H1 (cell line): ENCODE measurements at regions not wholly inside any gene's neighbourhood (a gene's known extent, or its start where the extent isn't known, plus 50 kb on each side); places are given as distances from the start of the nearest gene placed in this dataset.

Experiments
- CTCF ChIA-PET: fragments of 300-600 bp; sonication (Branson Sonifier 250); formaldehyde crosslinking; loops from one replicate; lab custom pipeline; 2021; ENCODE audit not compliant: partially characterized antibody; lab: Charles Lee
- POLR2A ChIA-PET: fragments of 300-600 bp; sonication (Branson Sonifier 250); formaldehyde crosslinking; loops from one replicate; lab custom pipeline; 2021; ENCODE audit warnings: inconsistent platforms; ENCODE audit not compliant: partially characterized antibody; lab: Charles Lee
- DNase-seq, 2 experiments: peaks; one replicate each; pipeline versions ENCODE4 v3.0.0 to v3.0.0-alpha.2; 2010 to 2022; ENCODE audit warnings: low spot score in 2 of 2, low read depth in 1 of 2, mixed read lengths in 1 of 2
- FAIRE-seq: peaks from 2 replicates; lab custom pipeline; 2011; peaks lifted over from hg19 to GRCh38; lab: Jason Lieb, UNC
- H2AFZ ChIP-seq: 2 replicates; pipeline ENCODE4 v1.8.1; 2012; ENCODE audit warnings: low read length, inconsistent platforms
- H2AK5ac ChIP-seq: 2 replicates; pipeline ENCODE4 v1.6.1; 2013; ENCODE audit warnings: low read depth, low read length
- H2BK120ac ChIP-seq: replicated peaks from 2 replicates; pipeline ENCODE3; 2013; ENCODE audit warnings: low read depth, low read length, inconsistent platforms
- H2BK12ac ChIP-seq: 2 replicates; pipeline ENCODE4 v1.6.1; 2013; ENCODE audit warnings: low read depth, low read length
- H2BK15ac ChIP-seq: 2 replicates; pipeline ENCODE4 v1.6.1; 2013; ENCODE audit warnings: low read length
- H2BK20ac ChIP-seq: 2 replicates; pipeline ENCODE4 v1.6.1; 2013; ENCODE audit warnings: low read length
- H2BK5ac ChIP-seq: 2 replicates; pipeline ENCODE4 v1.6.1; 2013; ENCODE audit warnings: low read depth, low read length
- H3K14ac ChIP-seq: 2 replicates; pipeline ENCODE4 v1.6.1; 2013; ENCODE audit warnings: inconsistent platforms; ENCODE audit not compliant: insufficient read length
- H3K18ac ChIP-seq: 2 replicates; pipeline ENCODE4 v1.6.1; 2013; ENCODE audit warnings: low read length; ENCODE audit errors: extremely low read depth
- H3K23ac ChIP-seq: 2 replicates; pipeline ENCODE4 v1.6.1; 2013; ENCODE audit warnings: inconsistent platforms; ENCODE audit not compliant: insufficient read length
- H3K23me2 ChIP-seq: 2 replicates; pipeline ENCODE4 v1.6.1; 2013; ENCODE audit warnings: low read depth, low read length
- H3K27ac ChIP-seq: 2 replicates; pipeline ENCODE4 v1.6.1; 2011; ENCODE audit warnings: low read depth, low read length, inconsistent platforms
- H3K27me3 ChIP-seq, 4 experiments: replicated peaks in 1 of 4; 1 replicate in 1 of 4; 2 replicates in 3 of 4; pipeline versions ENCODE4 v1.6.1 to v1.8.1; 2011 to 2013; ENCODE audit warnings: low read length in 3 of 4, mild to moderate bottlenecking in 3 of 4, inconsistent platforms in 2 of 4, mixed read lengths in 2 of 4, moderate library complexity in 1 of 4; ENCODE audit not compliant: control insufficient read depth in 3 of 4, insufficient read depth in 3 of 4; ENCODE audit errors: extremely low read depth in 1 of 4
- H3K36me3 ChIP-seq, 4 experiments: 2 replicates each; pipeline versions ENCODE4 v1.6.1 to v1.8.1; 2011 to 2013; ENCODE audit warnings: mild to moderate bottlenecking in 4 of 4, low read length in 3 of 4, moderate library complexity in 2 of 4, control low read depth in 1 of 4, inconsistent platforms in 1 of 4; ENCODE audit not compliant: insufficient read depth in 4 of 4, control insufficient read depth in 2 of 4
- H3K4ac ChIP-seq: replicated peaks from 2 replicates; pipeline ENCODE3; 2013; ENCODE audit warnings: low read length, low read depth, mixed read lengths, inconsistent platforms; ENCODE audit not compliant: insufficient read length
- H3K4me1 ChIP-seq, 4 experiments: replicated peaks in 1 of 4; 1 replicate in 1 of 4; 2 replicates in 3 of 4; pipeline versions ENCODE4 v1.6.1 to v1.8.1; 2011 to 2013; ENCODE audit warnings: low read length in 3 of 4, inconsistent platforms in 2 of 4, mixed read lengths in 1 of 4; ENCODE audit not compliant: insufficient read depth in 4 of 4, control insufficient read depth in 3 of 4
- H3K4me2 ChIP-seq, 2 experiments: 2 replicates each; pipeline versions ENCODE4 v1.6.1 to v1.8.1; 2011 to 2013; ENCODE audit warnings: low read depth in 2 of 2, low read length in 2 of 2, control low read depth in 1 of 2, inconsistent platforms in 1 of 2, mild to moderate bottlenecking in 1 of 2; ENCODE audit not compliant: insufficient read depth in 1 of 2
- H3K4me3 ChIP-seq, 4 experiments: fragments of 200-600, 300-600 bp in 1 of 4; sonication (generic), shearing (Covaris generic), sonication (Bioruptor Twin) in 1 of 4; 2 replicates each; pipeline versions ENCODE4 v1.5.1 to v1.8.1; 2011 to 2016; ENCODE audit warnings: low read length in 4 of 4, low read depth in 3 of 4, control low read depth in 2 of 4, inconsistent platforms in 2 of 4, mild to moderate bottlenecking in 2 of 4, mixed read lengths in 1 of 4, moderate library complexity in 1 of 4; ENCODE audit not compliant: insufficient read depth in 2 of 4; ENCODE audit errors: extremely low read depth in 1 of 4
- H3K56ac ChIP-seq: replicated peaks from 2 replicates; pipeline ENCODE3; 2013; ENCODE audit warnings: low read depth, mild to moderate bottlenecking, mixed read lengths, low read length, inconsistent platforms; ENCODE audit not compliant: insufficient read length
- H3K79me1 ChIP-seq: 2 replicates; pipeline ENCODE4 v1.6.1; 2013; ENCODE audit warnings: low read depth, low read length, control low read depth
- H3K79me2 ChIP-seq, 2 experiments: 2 replicates each; pipeline versions ENCODE4 v1.6.1 to v1.8.1; 2012 to 2013; ENCODE audit warnings: low read length in 2 of 2, mild to moderate bottlenecking in 2 of 2, inconsistent platforms in 1 of 2; ENCODE audit not compliant: insufficient read depth in 2 of 2, control insufficient read depth in 1 of 2
- H3K9ac ChIP-seq, 4 experiments: replicated peaks in 1 of 4; 1 replicate in 1 of 4; 2 replicates in 3 of 4; pipeline versions ENCODE4 v1.6.1 to v1.8.1; 2011 to 2013; ENCODE audit warnings: low read depth in 3 of 4, low read length in 3 of 4, control low read depth in 2 of 4, mild to moderate bottlenecking in 2 of 4, moderate library complexity in 2 of 4, inconsistent platforms in 1 of 4; ENCODE audit errors: extremely low read depth in 1 of 4
- H3K9me3 ChIP-seq, 2 experiments: 2 replicates each; pipeline versions ENCODE4 v1.6.1 to v1.8.1; 2012 to 2013; ENCODE audit warnings: mild to moderate bottlenecking in 2 of 2, moderate library complexity in 2 of 2, control low read depth in 1 of 2, inconsistent platforms in 1 of 2, low read depth in 1 of 2, low read length in 1 of 2, mixed read lengths in 1 of 2; ENCODE audit not compliant: insufficient read depth in 2 of 2
- H4K20me1 ChIP-seq, 2 experiments: replicated peaks in 1 of 2; 2 replicates each; pipeline versions ENCODE3 to v1.8.1; 2011 to 2013; ENCODE audit warnings: inconsistent platforms in 2 of 2, low read length in 2 of 2, mild to moderate bottlenecking in 1 of 2; ENCODE audit not compliant: insufficient read depth in 2 of 2, control insufficient read depth in 1 of 2
- H4K5ac ChIP-seq: 2 replicates; pipeline ENCODE4 v1.6.1; 2013; ENCODE audit warnings: low read length, low read depth, mixed read lengths, inconsistent platforms; ENCODE audit not compliant: insufficient read length
- H4K8ac ChIP-seq: 2 replicates; pipeline ENCODE4 v1.8.0; 2013; ENCODE audit warnings: mild to moderate bottlenecking, moderate library complexity, low read length, inconsistent platforms; ENCODE audit not compliant: insufficient read depth; ENCODE audit errors: extremely low read depth
- H4K91ac ChIP-seq: replicated peaks from 2 replicates; pipeline ENCODE3; 2013; ENCODE audit warnings: low read length, mixed read lengths, inconsistent platforms; ENCODE audit not compliant: insufficient read length
- CEBPB ChIP-seq: IDR thresholded peaks from 2 replicates; pipeline ENCODE4 v1.6.1; 2012; ENCODE audit warnings: low read depth, low read length
- NRF1 ChIP-seq: IDR thresholded peaks from 2 replicates; pipeline ENCODE4 v1.6.1; 2011; ENCODE audit warnings: mild to moderate bottlenecking, low read depth, low read length, improper control_type of control experiment
- SIN3A ChIP-seq, 2 experiments: IDR thresholded peaks in 1 of 2; conservative IDR thresholded peaks in 1 of 2; 2 replicates each; pipeline ENCODE4 v1.6.1; 2011 to 2012; ENCODE audit warnings: low read length in 2 of 2, improper control_type of control experiment in 1 of 2, low read depth in 1 of 2, mild to moderate bottlenecking in 1 of 2
- SP4 ChIP-seq: IDR thresholded peaks from 2 replicates; pipeline ENCODE4 v1.6.1; 2012; ENCODE audit warnings: low read length, inconsistent platforms
- YY1 ChIP-seq: IDR thresholded peaks from 2 replicates; pipeline ENCODE4 v1.6.1; 2011; ENCODE audit warnings: low read depth, mild to moderate bottlenecking, low read length
- ZNF274 ChIP-seq: IDR thresholded peaks from 2 replicates; pipeline ENCODE4 v1.7.0; 2012; ENCODE audit warnings: low read length, borderline replicate concordance; ENCODE audit errors: extremely low read depth
- whole genome bisulfite sequencing, 2 experiments: shearing (Covaris generic) in 1 of 2; methylation state at CpG; one replicate each; pipeline versions ENCODE4 v1.1.6 to v1.1.7; 2013 to 2015; ENCODE audit warnings: low lambda C conversion rate in 2 of 2, mixed read lengths in 2 of 2, inconsistent platforms in 1 of 2, low coverage in 1 of 2, missing lambda C conversion rate in 1 of 2; ENCODE audit not compliant: insufficient replicate concordance in 2 of 2, insufficient coverage in 1 of 2, insufficient read length in 1 of 2; ENCODE audit errors: extremely low coverage in 1 of 2, missing lambda C conversion rate in 1 of 2; 5-methylcytosine and 5-hydroxymethylcytosine counted together
- TF ChIP-seq, protein P1 (sequence below): IDR thresholded peaks from 2 replicates; pipeline ENCODE4 v1.6.1; 2011; ENCODE audit warnings: low read length, improper control_type of control experiment

DNA sequence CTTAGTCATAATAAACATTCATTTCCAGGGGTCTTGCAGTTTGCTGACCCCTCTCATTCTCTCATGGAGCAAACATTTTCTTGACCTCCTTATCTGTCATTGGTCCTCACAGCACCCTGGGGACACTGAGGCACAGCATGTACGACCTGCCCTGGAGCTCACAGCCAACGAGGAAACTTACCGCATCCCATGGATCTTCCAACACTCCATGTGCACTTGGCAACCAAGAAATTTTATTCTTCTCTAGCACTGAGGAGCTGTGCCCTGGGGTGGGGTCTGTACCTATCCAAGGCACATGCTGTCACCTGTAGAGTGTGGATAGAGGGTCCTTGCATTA is 69.4 kb upstream of the IGLL5 start:
- Histone ChIP-seq H3K4me1 (no peaks in the 10 kb centered on the region), H3K9me3 (peaks cover 42 to 82% of the 10 kb centered on the region in 2 experiments; a peak in 3 of 4 replicates), H2AFZ (no peak overlapping the region), H3K56ac (no peak overlapping the region), H2BK12ac (no peak overlapping the region), H3K14ac (no peak overlapping the region), H2BK5ac (no peak overlapping the region), H3K9ac (no peak overlapping the region), H4K5ac (no peak overlapping the region), H4K91ac (no peak overlapping the region), H3K4me2 (no peak overlapping the region), H3K27me3 (peaks cover 15 to 45% (median 28%) of the 10 kb centered on the region in 4 experiments; a peak in 6 of 7 replicates), H3K4ac (no peak overlapping the region), H3K79me1 (no peaks in the 10 kb centered on the region), H3K4me3 (no peak overlapping the region), H2BK15ac (no peak overlapping the region), H3K18ac (no peak overlapping the region), H3K27ac (no peak overlapping the region), H3K79me2 (no peaks in the 10 kb centered on the region), H3K23ac (no peak overlapping the region), H3K23me2 (no peaks in the 10 kb centered on the region), H2BK20ac (no peak overlapping the region), H4K20me1 (no peaks in the 10 kb centered on the region), H2AK5ac (no peak overlapping the region), H4K8ac (no peak overlapping the region), H2BK120ac (no peak overlapping the region), H3K36me3 (no peaks in the 10 kb centered on the region)
- ChIA-PET POLR2A (no interaction called here), CTCF (no interaction called here)
- DNase-seq, result no peak
- no peak for TF ChIP-seq SP4
- TF ChIP-seq CEBPB, result no peak
- TF ChIP-seq NRF1, result no peak
- TF ChIP-seq YY1, result no peak
- no peak for TF ChIP-seq ZNF274
- TF ChIP-seq SIN3A (conservative IDR thresholded peaks at IDR 0.05 in 1 of 2, IDR thresholded peaks at IDR 0.05 in 1 of 2; ENCODE audit: low read depth in 1 of 2, low read length in 2 of 2), result no peak
- TF ChIP-seq, protein P1, sequence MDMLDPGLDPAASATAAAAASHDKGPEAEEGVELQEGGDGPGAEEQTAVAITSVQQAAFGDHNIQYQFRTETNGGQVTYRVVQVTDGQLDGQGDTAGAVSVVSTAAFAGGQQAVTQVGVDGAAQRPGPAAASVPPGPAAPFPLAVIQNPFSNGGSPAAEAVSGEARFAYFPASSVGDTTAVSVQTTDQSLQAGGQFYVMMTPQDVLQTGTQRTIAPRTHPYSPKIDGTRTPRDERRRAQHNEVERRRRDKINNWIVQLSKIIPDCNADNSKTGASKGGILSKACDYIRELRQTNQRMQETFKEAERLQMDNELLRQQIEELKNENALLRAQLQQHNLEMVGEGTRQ, result no peak
- WGBS, 2 experiments, result 79% methylated on average over 3 of the region's 3 CpGs; no CpG with 5 or more reads in 1 of the 2 experiments
- no peak for FAIRE-seq
